Neural progenitor cell (in vitro differentiated cells): ENCODE measurements at regions not wholly inside any gene's neighbourhood (a gene's known extent, or its start where the extent isn't known, plus 50 kb on each side); places are given as distances from the start of the nearest gene placed in this dataset.

Experiments used
- EZH2phosphoT487 ChIP-seq: fragments of 200-600 bp; sonication (generic); IDR thresholded peaks from 2 replicates; pipeline ENCODE4 v1.6.1; 2017; ENCODE audit warnings: antibody characterized with exemption
- TF ChIP-seq, protein P1 (sequence below): fragments of 200-600 bp; sonication (generic); IDR thresholded peaks from 2 replicates; pipeline ENCODE4 v1.5.1; 2017; ENCODE audit warnings: antibody characterized with exemption, mild to moderate bottlenecking

DNA sequence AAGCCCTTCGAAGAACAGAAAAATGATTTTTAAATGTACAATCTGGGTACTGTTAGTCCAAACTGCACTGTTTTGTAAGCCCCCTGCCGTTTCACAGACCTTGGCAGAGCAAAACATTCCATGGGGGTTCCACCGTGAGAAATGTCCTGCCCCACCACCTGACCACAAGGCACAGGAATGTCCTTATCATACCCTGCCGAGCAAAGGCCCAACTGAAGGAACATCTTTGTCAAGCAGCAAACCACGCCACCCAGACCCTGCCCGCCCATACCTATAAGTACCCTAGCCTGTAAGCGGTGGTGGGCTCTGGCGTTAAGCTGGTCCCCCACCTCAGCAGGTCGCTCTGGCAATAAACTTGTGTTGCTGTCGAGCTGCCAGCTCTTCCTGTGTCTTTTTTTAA, 181.6 kb upstream of the PZP start:
- TF ChIP-seq, protein P1, sequence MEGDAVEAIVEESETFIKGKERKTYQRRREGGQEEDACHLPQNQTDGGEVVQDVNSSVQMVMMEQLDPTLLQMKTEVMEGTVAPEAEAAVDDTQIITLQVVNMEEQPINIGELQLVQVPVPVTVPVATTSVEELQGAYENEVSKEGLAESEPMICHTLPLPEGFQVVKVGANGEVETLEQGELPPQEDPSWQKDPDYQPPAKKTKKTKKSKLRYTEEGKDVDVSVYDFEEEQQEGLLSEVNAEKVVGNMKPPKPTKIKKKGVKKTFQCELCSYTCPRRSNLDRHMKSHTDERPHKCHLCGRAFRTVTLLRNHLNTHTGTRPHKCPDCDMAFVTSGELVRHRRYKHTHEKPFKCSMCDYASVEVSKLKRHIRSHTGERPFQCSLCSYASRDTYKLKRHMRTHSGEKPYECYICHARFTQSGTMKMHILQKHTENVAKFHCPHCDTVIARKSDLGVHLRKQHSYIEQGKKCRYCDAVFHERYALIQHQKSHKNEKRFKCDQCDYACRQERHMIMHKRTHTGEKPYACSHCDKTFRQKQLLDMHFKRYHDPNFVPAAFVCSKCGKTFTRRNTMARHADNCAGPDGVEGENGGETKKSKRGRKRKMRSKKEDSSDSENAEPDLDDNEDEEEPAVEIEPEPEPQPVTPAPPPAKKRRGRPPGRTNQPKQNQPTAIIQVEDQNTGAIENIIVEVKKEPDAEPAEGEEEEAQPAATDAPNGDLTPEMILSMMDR: no peak
- TF ChIP-seq EZH2phosphoT487: no peak
